ENCODE measurements at regions not wholly inside any gene's neighbourhood (a gene's known extent, or its start where the extent isn't known, plus 50 kb on each side); places are given as distances from the start of the nearest gene placed in this dataset.

- H3K36me3 ChIP-seq (ENCODE audit: control insufficient read depth, insufficient read depth, low read length), result no peaks in the 10 kb centered on the region
- H3K27ac ChIP-seq (ENCODE audit: low read depth, low read length), result no peak overlapping the region
- no peaks in the 10 kb centered on the region for H3K4me1 ChIP-seq (ENCODE audit: control insufficient read depth, insufficient read depth, low read length)
- no peak for DNase-seq (ENCODE audit: low read depth in 4 of 6, low spot score in 6 of 6)
- H3K27me3 ChIP-seq (ENCODE audit: control insufficient read depth, insufficient read depth, low read length), result no peaks in the 10 kb centered on the region
- H3K9me3 ChIP-seq (ENCODE audit: control insufficient read depth, insufficient read depth, low read length), result no peaks in the 10 kb centered on the region
- no peak overlapping the region for H3K4me3 ChIP-seq (ENCODE audit: low read depth, low read length)
- WGBS (ENCODE audit: insufficient coverage), result 0% methylated on average over 1 of the region's 2 CpGs
Observed at GRCh38 chr2:228801451-228801850, 469.6 kb downstream of the PID1 start.

- H3K4me1 ChIP-seq (ENCODE audit: control insufficient read depth, insufficient read depth, low read length), result no peaks in the 10 kb centered on the region
- H3K9me3 ChIP-seq (ENCODE audit: control insufficient read depth, insufficient read depth, low read length), result no peaks in the 10 kb centered on the region
- WGBS (ENCODE audit: insufficient coverage), result 100% methylated on average over 1 of the region's 4 CpGs
- DNase-seq (ENCODE audit: low read depth in 4 of 6, low spot score in 6 of 6), result no peak
- no peak overlapping the region for H3K27ac ChIP-seq (ENCODE audit: low read depth, low read length)
- no peak overlapping the region for H3K4me3 ChIP-seq (ENCODE audit: low read depth, low read length)
- no peaks in the 10 kb centered on the region for H3K36me3 ChIP-seq (ENCODE audit: control insufficient read depth, insufficient read depth, low read length)
- H3K27me3 ChIP-seq (ENCODE audit: control insufficient read depth, insufficient read depth, low read length), result no peaks in the 10 kb centered on the region
Observed at GRCh38 chr2:228799208-228799588, 471.9 kb downstream of the PID1 start.

DNA sequence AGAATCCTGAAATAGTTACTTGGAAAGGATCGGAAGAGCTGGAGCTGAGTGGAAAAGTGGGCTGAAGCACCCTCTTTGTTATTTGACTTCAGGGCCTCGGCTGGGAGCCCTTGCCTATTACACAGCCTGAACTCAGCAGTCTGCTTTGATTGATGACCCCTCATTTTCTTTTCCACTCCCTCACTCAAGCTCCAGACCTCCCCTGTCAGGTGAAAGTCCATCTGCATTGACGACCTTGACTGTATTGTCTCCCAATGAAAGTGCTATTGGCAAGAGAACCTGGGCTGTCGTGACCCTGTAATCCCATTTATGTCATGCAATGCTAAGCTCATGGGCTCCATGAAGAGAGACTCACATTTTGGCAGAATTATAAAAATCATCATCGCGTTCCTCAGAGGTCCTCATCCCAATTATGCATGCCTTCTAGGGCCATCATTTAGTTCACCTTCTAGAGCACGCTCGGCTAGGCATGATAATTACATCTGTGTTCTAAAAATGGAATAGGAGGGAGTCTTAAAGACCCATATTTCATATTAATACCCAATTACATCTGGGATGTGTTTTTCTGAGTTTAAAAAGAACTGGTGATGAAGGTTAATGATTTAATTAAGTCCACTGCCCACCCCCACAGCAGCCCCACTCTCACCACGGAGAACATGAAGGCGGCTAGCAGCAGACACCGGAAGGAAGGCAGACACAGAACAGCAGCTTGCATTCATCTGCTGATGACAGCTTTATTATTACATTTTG is 472.5 kb downstream of the PID1 start:
- no peak overlapping the region for H3K27ac ChIP-seq (ENCODE audit: low read depth, low read length)
- H3K36me3 ChIP-seq (ENCODE audit: control insufficient read depth, insufficient read depth, low read length), result no peaks in the 10 kb centered on the region
- H3K4me3 ChIP-seq (ENCODE audit: low read depth, low read length), result no peak overlapping the region
- H3K27me3 ChIP-seq (ENCODE audit: control insufficient read depth, insufficient read depth, low read length), result no peaks in the 10 kb centered on the region
- WGBS (ENCODE audit: insufficient coverage), result 61% methylated on average over 4 of the region's 11 CpGs
- peak in 1 of 6 donors; percentile 78 for DNase-seq (ENCODE audit: low read depth in 4 of 6, low spot score in 6 of 6)
- no peaks in the 10 kb centered on the region for H3K4me1 ChIP-seq (ENCODE audit: control insufficient read depth, insufficient read depth, low read length)
- no peaks in the 10 kb centered on the region for H3K9me3 ChIP-seq (ENCODE audit: control insufficient read depth, insufficient read depth, low read length)

GRCh38 chr2:228796386-228796785 is 474.7 kb downstream of the PID1 start:
- Histone ChIP-seq H3K9me3 (ENCODE audit: control insufficient read depth, insufficient read depth, low read length) (no peaks in the 10 kb centered on the region), H3K4me3 (ENCODE audit: low read depth, low read length) (no peak overlapping the region), H3K27ac (ENCODE audit: low read depth, low read length) (no peak overlapping the region), H3K27me3 (ENCODE audit: control insufficient read depth, insufficient read depth, low read length) (no peaks in the 10 kb centered on the region), H3K36me3 (ENCODE audit: control insufficient read depth, insufficient read depth, low read length) (no peaks in the 10 kb centered on the region), H3K4me1 (ENCODE audit: control insufficient read depth, insufficient read depth, low read length) (no peaks in the 10 kb centered on the region)
- DNase-seq (ENCODE audit: low read depth in 4 of 6, low spot score in 6 of 6), result peak in 1 of 6 donors; percentile 70
- WGBS (ENCODE audit: insufficient coverage), result no CpG with 5 or more reads among the region's 2 CpGs

DNA sequence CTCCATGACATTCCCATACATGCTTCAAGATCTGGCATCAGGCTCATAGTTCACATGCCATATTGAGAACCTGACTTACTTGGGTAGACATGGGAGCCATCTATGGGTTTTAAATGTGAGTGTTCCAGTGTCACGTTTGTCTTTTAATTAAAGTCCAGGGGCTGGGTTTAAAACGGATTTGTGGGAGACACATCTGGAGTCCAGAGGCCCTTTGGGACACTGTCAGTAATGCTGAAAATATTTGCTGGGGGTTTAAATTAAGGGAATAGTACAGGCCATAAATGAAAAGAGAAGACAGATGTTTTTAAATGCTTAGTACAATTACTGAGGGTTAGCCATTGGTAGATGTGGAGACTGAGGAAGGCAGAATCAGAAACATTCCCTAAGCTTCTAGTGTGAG is 478.0 kb downstream of the PID1 start:
- DNase-seq (ENCODE audit: low read depth in 4 of 6, low spot score in 6 of 6), result no peak
- Histone ChIP-seq H3K27me3 (ENCODE audit: control insufficient read depth, insufficient read depth, low read length) (no peaks in the 10 kb centered on the region), H3K36me3 (ENCODE audit: control insufficient read depth, insufficient read depth, low read length) (no peaks in the 10 kb centered on the region), H3K27ac (ENCODE audit: low read depth, low read length) (no peak overlapping the region), H3K4me1 (ENCODE audit: control insufficient read depth, insufficient read depth, low read length) (no peaks in the 10 kb centered on the region), H3K4me3 (ENCODE audit: low read depth, low read length) (no peak overlapping the region), H3K9me3 (ENCODE audit: control insufficient read depth, insufficient read depth, low read length) (no peaks in the 10 kb centered on the region)
- 68% methylated on average over 2 of the region's 2 CpGs for WGBS (ENCODE audit: insufficient coverage)

DNA sequence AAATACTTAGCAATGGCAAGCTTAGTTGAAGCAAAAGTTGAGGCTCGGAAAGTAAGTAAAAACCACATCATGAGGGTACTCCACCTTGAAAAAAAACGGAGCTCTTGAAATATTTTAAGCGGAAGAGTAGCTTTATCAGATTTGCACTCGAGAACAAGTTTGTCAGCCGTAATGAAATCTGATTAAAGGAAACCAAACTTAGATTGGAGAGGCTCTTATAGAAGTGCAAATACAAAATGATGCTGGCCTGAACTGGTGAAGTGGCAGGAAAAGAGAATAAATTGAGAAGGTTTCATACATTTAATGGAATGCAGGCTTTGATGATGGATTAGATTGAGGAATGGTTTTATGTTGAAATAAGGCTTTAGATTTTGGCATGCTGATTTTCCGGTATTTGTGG is 484.2 kb downstream of the PID1 start:
- H3K27ac ChIP-seq (ENCODE audit: low read depth, low read length), result no peak overlapping the region

DNA sequence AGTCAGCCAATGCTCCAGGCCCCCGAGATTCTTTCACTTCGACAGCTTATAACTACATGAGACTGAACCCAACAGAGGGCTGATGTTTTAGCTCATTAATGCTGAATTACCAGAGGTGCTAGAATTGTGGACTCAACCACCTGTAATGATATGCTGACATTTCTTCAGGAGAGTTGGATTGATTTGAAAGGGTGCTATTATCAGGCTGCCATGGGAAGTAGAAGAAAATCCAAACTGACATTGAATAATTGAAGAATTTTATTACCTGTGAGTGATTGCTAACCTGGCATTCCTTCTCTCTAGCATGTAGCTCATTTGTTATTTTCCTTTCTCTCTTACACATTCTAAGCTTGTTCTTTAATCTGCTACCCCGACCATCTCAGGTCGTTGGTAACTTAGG is 488.8 kb downstream of the PID1 start:
- no peak overlapping the region for H3K27ac ChIP-seq (ENCODE audit: low read depth, low read length)
- 82% methylated on average over 4 of the region's 4 CpGs for WGBS (ENCODE audit: insufficient coverage)
- no peak overlapping the region for H3K4me3 ChIP-seq (ENCODE audit: low read depth, low read length)
- DNase-seq (ENCODE audit: low read depth in 4 of 6, low spot score in 6 of 6), result no peak
- no peaks in the 10 kb centered on the region for H3K27me3 ChIP-seq (ENCODE audit: control insufficient read depth, insufficient read depth, low read length)
- no peaks in the 10 kb centered on the region for H3K9me3 ChIP-seq (ENCODE audit: control insufficient read depth, insufficient read depth, low read length)
- H3K36me3 ChIP-seq (ENCODE audit: control insufficient read depth, insufficient read depth, low read length), result no peaks in the 10 kb centered on the region
- H3K4me1 ChIP-seq (ENCODE audit: control insufficient read depth, insufficient read depth, low read length), result no peaks in the 10 kb centered on the region

More for the DNA sequence above, 484.2 kb downstream of the PID1 start:
- H3K27me3 ChIP-seq (ENCODE audit: control insufficient read depth, insufficient read depth, low read length), result no peaks in the 10 kb centered on the region
- no peak for DNase-seq (ENCODE audit: low read depth in 4 of 6, low spot score in 6 of 6)
- WGBS (ENCODE audit: insufficient coverage), result 90% methylated on average over 6 of the region's 6 CpGs
- H3K4me1 ChIP-seq (ENCODE audit: control insufficient read depth, insufficient read depth, low read length), result no peaks in the 10 kb centered on the region
- H3K36me3 ChIP-seq (ENCODE audit: control insufficient read depth, insufficient read depth, low read length), result no peaks in the 10 kb centered on the region
- H3K4me3 ChIP-seq (ENCODE audit: low read depth, low read length), result no peak overlapping the region
- H3K9me3 ChIP-seq (ENCODE audit: control insufficient read depth, insufficient read depth, low read length), result no peaks in the 10 kb centered on the region

DNA sequence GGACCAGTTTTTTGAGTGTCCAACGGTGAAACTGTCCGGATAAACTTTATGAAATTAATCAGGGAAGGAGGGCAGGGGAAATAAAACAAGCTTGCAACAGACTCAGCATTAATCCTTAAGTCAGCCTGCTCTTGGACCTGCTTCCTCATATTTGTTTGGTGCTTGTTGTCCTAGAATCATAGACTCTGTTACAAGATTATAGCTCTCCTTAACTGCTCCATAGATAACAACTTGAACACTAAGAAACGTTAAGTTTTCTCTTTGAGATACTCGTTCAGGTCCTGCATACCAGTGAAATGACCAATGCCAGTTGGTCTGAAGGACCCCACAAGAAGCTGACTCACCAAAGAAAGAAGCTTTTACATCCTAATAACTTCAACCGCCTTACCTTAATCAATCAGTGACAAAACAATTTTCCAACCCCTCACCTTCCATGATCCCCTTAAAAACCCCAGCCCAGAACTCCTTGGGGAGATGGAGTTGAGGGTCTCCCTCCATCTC is 493.2 kb downstream of the PID1 start:
- H3K4me1 ChIP-seq (ENCODE audit: control insufficient read depth, insufficient read depth, low read length), result no peaks in the 10 kb centered on the region
- H3K27me3 ChIP-seq (ENCODE audit: control insufficient read depth, insufficient read depth, low read length), result no peaks in the 10 kb centered on the region
- 94% methylated on average over 3 of the region's 5 CpGs for WGBS (ENCODE audit: insufficient coverage)
- H3K4me3 ChIP-seq (ENCODE audit: low read depth, low read length), result no peak overlapping the region
- H3K27ac ChIP-seq (ENCODE audit: low read depth, low read length), result no peak overlapping the region
- H3K36me3 ChIP-seq (ENCODE audit: control insufficient read depth, insufficient read depth, low read length), result no peaks in the 10 kb centered on the region
- no peaks in the 10 kb centered on the region for H3K9me3 ChIP-seq (ENCODE audit: control insufficient read depth, insufficient read depth, low read length)
- DNase-seq (ENCODE audit: low read depth in 4 of 6, low spot score in 6 of 6), result no peak

- 75% methylated on average over 1 of the region's 2 CpGs for WGBS (ENCODE audit: insufficient coverage)
- no peak for DNase-seq (ENCODE audit: low read depth in 4 of 6, low spot score in 6 of 6)
Observed at GRCh38 chr2:228774548-228774947, 496.5 kb downstream of the PID1 start.

GRCh38 chr2:228771774-228772173 is 499.3 kb downstream of the PID1 start:
- H3K27ac ChIP-seq (ENCODE audit: low read depth, low read length), result no peak overlapping the region
- H3K4me1 ChIP-seq (ENCODE audit: control insufficient read depth, insufficient read depth, low read length), result no peaks in the 10 kb centered on the region
- no peaks in the 10 kb centered on the region for H3K27me3 ChIP-seq (ENCODE audit: control insufficient read depth, insufficient read depth, low read length)
- DNase-seq (ENCODE audit: low read depth in 4 of 6, low spot score in 6 of 6), result no peak
- H3K9me3 ChIP-seq (ENCODE audit: control insufficient read depth, insufficient read depth, low read length), result no peaks in the 10 kb centered on the region
- no peak overlapping the region for H3K4me3 ChIP-seq (ENCODE audit: low read depth, low read length)
- no CpG with 5 or more reads among the region's 1 CpG for WGBS (ENCODE audit: insufficient coverage)
- no peaks in the 10 kb centered on the region for H3K36me3 ChIP-seq (ENCODE audit: control insufficient read depth, insufficient read depth, low read length)

More at GRCh38 chr2:228774548-228774947, 496.5 kb downstream of the PID1 start:
- H3K36me3 ChIP-seq (ENCODE audit: control insufficient read depth, insufficient read depth, low read length), result no peaks in the 10 kb centered on the region
- no peaks in the 10 kb centered on the region for H3K9me3 ChIP-seq (ENCODE audit: control insufficient read depth, insufficient read depth, low read length)
- no peak overlapping the region for H3K4me3 ChIP-seq (ENCODE audit: low read depth, low read length)
- H3K27ac ChIP-seq (ENCODE audit: low read depth, low read length), result no peak overlapping the region
- H3K4me1 ChIP-seq (ENCODE audit: control insufficient read depth, insufficient read depth, low read length), result no peaks in the 10 kb centered on the region
- H3K27me3 ChIP-seq (ENCODE audit: control insufficient read depth, insufficient read depth, low read length), result no peaks in the 10 kb centered on the region
